ENCODE measurements at regions not wholly inside any gene's neighbourhood (a gene's known extent, or its start where the extent isn't known, plus 50 kb on each side); places are given as distances from the start of the nearest gene placed in this dataset.
"Not testable (repeated sequence)": the region's sequence is repeated elsewhere in the genome, so short reads cannot be mapped to it uniquely, and the experiment has no call there.

- Histone ChIP-seq H3K79me2 (ENCODE audit: insufficient read depth, low read depth, low read length) (no peaks in the 10 kb centered on the region), H3K9me3 (ENCODE audit: low read length) (no peaks in the 10 kb centered on the region), H3K27ac (ENCODE audit: low read depth, low read length, poor library complexity, severe bottlenecking) (no peak overlapping the region), H4K20me1 (ENCODE audit: insufficient read depth, low read length) (no peaks in the 10 kb centered on the region), H3K9me2 (ENCODE audit: insufficient read depth, low read length) (no peaks in the 10 kb centered on the region), H3K4me2 (ENCODE audit: low read length) (no peak overlapping the region), H3K4me1 (ENCODE audit: insufficient read depth, low read length, poor library complexity, severe bottlenecking) (no peaks in the 10 kb centered on the region), H3K36me3 (ENCODE audit: insufficient read depth, low read length) (no peaks in the 10 kb centered on the region), H3K4me3 (ENCODE audit: low read depth, low read length, poor library complexity, severe bottlenecking) (no peak overlapping the region), H2AFZ (ENCODE audit: low read length) (no peak overlapping the region)
- intact Hi-C loops (cut with micrococcal nuclease; ENCODE audit: unreplicated experiment), result no loop called here
- no TSS peak for BruUV-seq (replicated peaks)
- DNase-seq (ENCODE audit: low spot score), result no peak
- ChIA-PET POLR2A (interaction anchor here (0.7 to 0.9 kb wide), 2 partner anchors 63 to 66 kb away, joined by 3 read pairs; no protein-coding TSS in a partner anchor), CTCF (ENCODE audit: unreplicated experiment) (no interaction called here)
- TF ChIP-seq, protein P1, sequence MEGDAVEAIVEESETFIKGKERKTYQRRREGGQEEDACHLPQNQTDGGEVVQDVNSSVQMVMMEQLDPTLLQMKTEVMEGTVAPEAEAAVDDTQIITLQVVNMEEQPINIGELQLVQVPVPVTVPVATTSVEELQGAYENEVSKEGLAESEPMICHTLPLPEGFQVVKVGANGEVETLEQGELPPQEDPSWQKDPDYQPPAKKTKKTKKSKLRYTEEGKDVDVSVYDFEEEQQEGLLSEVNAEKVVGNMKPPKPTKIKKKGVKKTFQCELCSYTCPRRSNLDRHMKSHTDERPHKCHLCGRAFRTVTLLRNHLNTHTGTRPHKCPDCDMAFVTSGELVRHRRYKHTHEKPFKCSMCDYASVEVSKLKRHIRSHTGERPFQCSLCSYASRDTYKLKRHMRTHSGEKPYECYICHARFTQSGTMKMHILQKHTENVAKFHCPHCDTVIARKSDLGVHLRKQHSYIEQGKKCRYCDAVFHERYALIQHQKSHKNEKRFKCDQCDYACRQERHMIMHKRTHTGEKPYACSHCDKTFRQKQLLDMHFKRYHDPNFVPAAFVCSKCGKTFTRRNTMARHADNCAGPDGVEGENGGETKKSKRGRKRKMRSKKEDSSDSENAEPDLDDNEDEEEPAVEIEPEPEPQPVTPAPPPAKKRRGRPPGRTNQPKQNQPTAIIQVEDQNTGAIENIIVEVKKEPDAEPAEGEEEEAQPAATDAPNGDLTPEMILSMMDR (conservative IDR thresholded peaks at IDR 0.05; ENCODE audit: low read length), result no peak
- no peak for TF ChIP-seq EZH2phosphoT487 (IDR thresholded peaks at IDR 0.05; ENCODE audit: borderline replicate concordance, low read depth, low read length)
Measured at GRCh38 chr4:95949136-95949765, 109.4 kb downstream of the PDHA2 start.

DNA sequence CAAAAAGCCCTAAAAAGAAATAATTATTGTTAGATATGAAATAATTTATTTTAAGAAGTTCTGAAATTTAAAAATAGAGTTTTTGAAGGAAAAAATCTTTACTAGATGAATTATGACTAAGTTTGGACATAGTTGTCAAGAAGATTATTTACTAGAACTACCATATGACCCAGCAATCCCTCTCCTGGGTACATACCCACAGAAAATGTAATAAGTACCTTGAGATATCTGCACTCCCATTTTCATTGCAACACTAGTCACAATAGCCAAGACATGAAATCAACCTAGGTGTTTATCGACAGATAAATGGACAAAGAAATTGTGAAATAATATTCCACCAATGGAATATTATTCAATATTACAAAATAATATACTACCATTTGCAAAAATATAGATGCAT lies 109.9 kb downstream of the PDHA2 start:
- TF ChIP-seq, protein P1 (conservative IDR thresholded peaks at IDR 0.05; ENCODE audit: low read length), result no peak
- Histone ChIP-seq H3K4me1 (ENCODE audit: insufficient read depth, low read length, poor library complexity, severe bottlenecking) (no peaks in the 10 kb centered on the region), H2AFZ (ENCODE audit: low read length) (no peak overlapping the region), H3K9me3 (ENCODE audit: low read length) (no peaks in the 10 kb centered on the region), H3K79me2 (ENCODE audit: insufficient read depth, low read depth, low read length) (no peaks in the 10 kb centered on the region), H3K4me3 (ENCODE audit: low read depth, low read length, poor library complexity, severe bottlenecking) (no peak overlapping the region), H3K27ac (ENCODE audit: low read depth, low read length, poor library complexity, severe bottlenecking) (no peak overlapping the region), H3K4me2 (ENCODE audit: low read length) (no peak overlapping the region), H3K9me2 (ENCODE audit: insufficient read depth, low read length) (no peaks in the 10 kb centered on the region), H3K36me3 (ENCODE audit: insufficient read depth, low read length) (no peaks in the 10 kb centered on the region), H4K20me1 (ENCODE audit: insufficient read depth, low read length) (no peaks in the 10 kb centered on the region)
- BruUV-seq (replicated peaks), result no TSS peak
- DNase-seq (ENCODE audit: low spot score), result no peak
- intact Hi-C loops (cut with micrococcal nuclease; ENCODE audit: unreplicated experiment), result no loop called here
- CTCF ChIA-PET (ENCODE audit: unreplicated experiment), result no interaction called here
- POLR2A ChIA-PET, result no interaction called here

- H3K4me3 ChIP-seq (ENCODE audit: low read depth, low read length, poor library complexity, severe bottlenecking); CTCF ChIA-PET (ENCODE audit: unreplicated experiment); H3K4me2 ChIP-seq (ENCODE audit: low read length); H3K4me1 ChIP-seq (ENCODE audit: insufficient read depth, low read length, poor library complexity, severe bottlenecking); H3K36me3 ChIP-seq (ENCODE audit: insufficient read depth, low read length); H2AFZ ChIP-seq (ENCODE audit: low read length); H3K79me2 ChIP-seq (ENCODE audit: insufficient read depth, low read depth, low read length); H3K9me3 ChIP-seq (ENCODE audit: low read length); BruUV-seq (replicated peaks); POLR2A ChIA-PET; DNase-seq (ENCODE audit: low spot score); H3K27ac ChIP-seq (ENCODE audit: low read depth, low read length, poor library complexity, severe bottlenecking); H4K20me1 ChIP-seq (ENCODE audit: insufficient read depth, low read length); intact Hi-C loops (cut with micrococcal nuclease; ENCODE audit: unreplicated experiment); H3K9me2 ChIP-seq (ENCODE audit: insufficient read depth, low read length): not testable (repeated sequence)
Measured at GRCh38 chr4:95952538-95952937, 112.6 kb downstream of the PDHA2 start.

All from OCI-LY7 (cell line).